Heart left ventricle (tissue), 16 donors: ENCODE measurements at regions not wholly inside any gene's neighbourhood (a gene's known extent, or its start where the extent isn't known, plus 50 kb on each side); places are given as distances from the start of the nearest gene placed in this dataset.

Experiments
- ATAC-seq, 4 donors: fragments of 200-7000 bp; cut with Tn5 transposase; one replicate each; pipeline ENCODE4 v1.9.1; 2020 to 2022; ENCODE audit warnings: moderate library complexity in 4 of 4, mild to moderate bottlenecking in 3 of 4, moderate number of reproducible peaks in 1 of 4
- DNase-seq, 5 donors: peaks; one replicate each; pipeline ENCODE4 v3.0.0-alpha.2; 2020
- H3K27ac ChIP-seq, 12 donors: fragments of 200-600 bp; sonication (generic) in 4 of 12; one replicate each; pipeline versions ENCODE4 v1.5.0 to v1.8.0; 2016 to 2022; ENCODE audit warnings: mild to moderate bottlenecking in 2 of 12
- H3K27me3 ChIP-seq, 9 donors: fragments of 200-600 bp; sonication (generic) in 2 of 9; one replicate each; pipeline versions ENCODE4 v1.5.1 to v1.8.0; 2016 to 2022; ENCODE audit warnings: mild to moderate bottlenecking in 3 of 9
- H3K36me3 ChIP-seq, 9 donors: fragments of 200-600 bp; sonication (generic) in 2 of 9; one replicate each; pipeline versions ENCODE4 v1.5.0 to v1.8.0; 2018 to 2022; ENCODE audit warnings: mild to moderate bottlenecking in 2 of 9
- H3K4me1 ChIP-seq, 12 donors: fragments of 200-600 bp; sonication (generic) in 4 of 12; one replicate each; pipeline versions ENCODE4 v1.5.0 to v1.8.0; 2016 to 2022; ENCODE audit warnings: mild to moderate bottlenecking in 3 of 12
- H3K4me3 ChIP-seq, 12 donors: fragments of 200-600 bp; sonication (generic) in 4 of 12; one replicate each; pipeline versions ENCODE4 v1.5.0 to v1.8.0; 2017 to 2022; ENCODE audit warnings: mild to moderate bottlenecking in 9 of 12, moderate library complexity in 4 of 12
- H3K9me3 ChIP-seq, 12 donors: fragments of 200-600 bp; sonication (generic) in 4 of 12; one replicate each; pipeline versions ENCODE4 v1.5.0 to v1.8.0; 2016 to 2022; ENCODE audit warnings: mild to moderate bottlenecking in 1 of 12
- CTCF ChIP-seq, 12 donors: fragments of 200-600 bp; sonication (generic) in 4 of 12; IDR thresholded peaks; one replicate each; pipeline versions ENCODE4 v1.5.0 to v1.8.0; 2018 to 2022; ENCODE audit warnings: antibody characterized with exemption in 12 of 12, mild to moderate bottlenecking in 5 of 12
- POLR2A ChIP-seq, 2 donors: fragments of 450-650 bp; IDR thresholded peaks; one replicate each; pipeline ENCODE4 v1.6.1; 2017; ENCODE audit warnings: antibody characterized with exemption in 2 of 2, mild to moderate bottlenecking in 2 of 2, moderate library complexity in 2 of 2
- WGBS, 4 donors: extraction: QIAGEN DNeasy Blood & Tissue Kit in 2 of 4; methylation state at CpG; one replicate each; pipeline versions ENCODE4 v1.1.5 to v1.1.7; 2013 to 2018; 5-methylcytosine and 5-hydroxymethylcytosine counted together
- intact Hi-C, 10 donors: fragments of 100-400 bp; cut with DNase I; formaldehyde crosslinking; loops; one replicate each; pipeline versions ENCODE4 v1.11.1 to v1.14.2; 2022
- donor health status: ischemic (EF 13 %, LVEDD 7.1; RV severe dilation, severe dysfunction).
- donor health status: healthy with polysubstance abuse.
- donor health status: DM: no; HTN: yes; CAD: no.
- donor health status: DM: no; HTN: no; CAD: no.
- donor health status: ischemic (EF 25% LVEDD 6.9; RV normal size, moderate dysfunction).
- donor health status: ischemic (EF 25% LVEDD 5.7; RV mildly dilated, moderate dysfunction).
- donor health status: healthy.
- donor health status: DM: yes; HTN: yes; CAD: no.
- donor health status: ischemic (EF 35%, LVEDD 5.7; RV mildly dilated, moderate dysfunction).
- donor health status: nonischemic (EF 11% LVEDD 7.7; RV severe dilation, severe dysfunction).
- donor health status: DM: yes; HTN: yes; CAD: no.
- donor health status: PGD.
- donor health status: ischemic (EF 29% LVEDD 5.4; RV normal size, mild dysfunction).
- donor health status: nonischemic (EF 23%, LVEDD 6.1; RV moderate dilation, normal function).

GRCh38 chr1:239570878-239571277 is 184.5 kb downstream of the CHRM3 start:
- H3K27ac ChIP-seq: no peak overlapping the region
- no peaks in the 10 kb centered on the region for H3K36me3 ChIP-seq
- ATAC-seq (no peak), DNase-seq (no peak)
- intact Hi-C loops: loop anchor here in 1 of 10 donors (10.0 kb wide), 1 partner anchor 46 kb away; no protein-coding TSS in a partner anchor
- TF ChIP-seq CTCF (IDR thresholded peaks at IDR 0.05): no peak
- no peak for TF ChIP-seq POLR2A (IDR thresholded peaks at IDR 0.05)
- H3K4me1 ChIP-seq: no peaks in the 10 kb centered on the region
- H3K9me3 ChIP-seq: no peaks in the 10 kb centered on the region
- H3K27me3 ChIP-seq: no peaks in the 10 kb centered on the region
- 76 to 80% (median 78%) methylated on average over 3 of the region's 3 CpGs for WGBS, 4 donors
- no peak overlapping the region for H3K4me3 ChIP-seq

GRCh38 chr1:239572183-239572582 is 185.8 kb downstream of the CHRM3 start:
- Histone ChIP-seq H3K27me3 (no peaks in the 10 kb centered on the region), H3K27ac (no peak overlapping the region), H3K9me3 (no peaks in the 10 kb centered on the region), H3K4me1 (no peaks in the 10 kb centered on the region), H3K36me3 (no peaks in the 10 kb centered on the region), H3K4me3 (no peak overlapping the region)
- 80 to 92% (median 85%) methylated on average over 4 of the region's 4 CpGs for WGBS, 4 donors
- no peak for DNase-seq
- no peak for TF ChIP-seq CTCF (IDR thresholded peaks at IDR 0.05)
- TF ChIP-seq POLR2A (IDR thresholded peaks at IDR 0.05): no peak
- ATAC-seq: no peak
- intact Hi-C loops: loop anchor here in 1 of 10 donors (10.0 kb wide), 1 partner anchor 47 kb away; no protein-coding TSS in a partner anchor

- TF ChIP-seq CTCF (IDR thresholded peaks at IDR 0.05) (no peak), POLR2A (IDR thresholded peaks at IDR 0.05) (no peak)
- intact Hi-C loops: loop anchor here in 1 of 10 donors (10.0 kb wide), 1 partner anchor 49 kb away; no protein-coding TSS in a partner anchor
- Histone ChIP-seq H3K4me1 (no peaks in the 10 kb centered on the region), H3K36me3 (no peaks in the 10 kb centered on the region), H3K27me3 (no peaks in the 10 kb centered on the region), H3K4me3 (no peak overlapping the region), H3K27ac (no peak overlapping the region), H3K9me3 (no peaks in the 10 kb centered on the region)
- DNase-seq (no peak), ATAC-seq (no peak)
- WGBS, 4 donors: 87 to 98% (median 94%) methylated on average over 2 of the region's 2 CpGs
These were observed 187.7 kb downstream of the CHRM3 start for GRCh38 chr1:239574112-239574511.

- Histone ChIP-seq H3K36me3 (no peaks in the 10 kb centered on the region), H3K27ac (no peak overlapping the region), H3K4me1 (no peaks in the 10 kb centered on the region), H3K9me3 (no peaks in the 10 kb centered on the region), H3K4me3 (no peak overlapping the region), H3K27me3 (no peaks in the 10 kb centered on the region)
- ATAC-seq: no peak
- no peak for DNase-seq
- TF ChIP-seq CTCF (IDR thresholded peaks at IDR 0.05) (no peak), POLR2A (IDR thresholded peaks at IDR 0.05) (no peak)
- 66 to 73% (median 70%) methylated on average over 2 of the region's 2 CpGs for WGBS, 4 donors
- intact Hi-C loops: loop anchor here in 1 of 10 donors (10.0 kb wide), 1 partner anchor 50 kb away; no protein-coding TSS in a partner anchor
These were observed 188.7 kb downstream of the CHRM3 start for GRCh38 chr1:239575113-239575512.
